ENCODE measurements at regions not wholly inside any gene's neighbourhood (a gene's known extent, or its start where the extent isn't known, plus 50 kb on each side); places are given as distances from the start of the nearest gene placed in this dataset.
"Not testable (repeated sequence)": the region's sequence is repeated elsewhere in the genome, so short reads cannot be mapped to it uniquely, and the experiment has no call there.

DNA sequence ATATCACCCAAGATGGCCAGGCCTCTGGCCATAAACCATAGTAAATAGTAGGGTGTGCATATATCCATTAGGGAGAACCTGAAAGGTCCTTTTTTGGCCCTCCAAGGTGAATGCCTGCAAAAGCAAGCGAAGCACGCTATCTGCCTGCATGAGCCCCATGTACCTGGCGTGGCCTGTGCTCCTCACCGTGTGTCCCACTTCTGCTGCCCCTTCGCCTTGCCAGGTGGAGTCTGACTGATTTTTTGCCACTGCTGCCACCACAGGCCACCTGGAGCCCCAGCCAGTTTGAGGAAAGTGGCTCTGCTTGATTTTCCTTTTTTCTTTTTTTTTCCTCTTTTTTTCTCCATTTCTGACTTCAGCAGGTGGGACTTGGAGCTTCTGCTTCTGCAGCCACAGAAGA is 139.7 kb downstream of the SNRPN start:
- H3K27ac ChIP-seq (ENCODE audit: low read length): no peak overlapping the region
- H3K4me1 ChIP-seq (ENCODE audit: control insufficient read depth, insufficient read depth, low read length): no peaks in the 10 kb centered on the region
- H3K4me3 ChIP-seq (ENCODE audit: low read length): no peak overlapping the region
- no peak for DNase-seq
- no peaks in the 10 kb centered on the region for H3K27me3 ChIP-seq (ENCODE audit: control insufficient read depth, insufficient read depth, low read length)
- peaks cover 85% of the 10 kb centered on the region for H3K36me3 ChIP-seq (ENCODE audit: control insufficient read depth, insufficient read depth, low read length)
- no CpG with 5 or more reads among the region's 5 CpGs for WGBS (ENCODE audit: insufficient coverage, low lambda C conversion rate)
- peaks cover 3% of the 10 kb centered on the region for H3K9me3 ChIP-seq (ENCODE audit: control insufficient read depth, low read depth, low read length)

DNA sequence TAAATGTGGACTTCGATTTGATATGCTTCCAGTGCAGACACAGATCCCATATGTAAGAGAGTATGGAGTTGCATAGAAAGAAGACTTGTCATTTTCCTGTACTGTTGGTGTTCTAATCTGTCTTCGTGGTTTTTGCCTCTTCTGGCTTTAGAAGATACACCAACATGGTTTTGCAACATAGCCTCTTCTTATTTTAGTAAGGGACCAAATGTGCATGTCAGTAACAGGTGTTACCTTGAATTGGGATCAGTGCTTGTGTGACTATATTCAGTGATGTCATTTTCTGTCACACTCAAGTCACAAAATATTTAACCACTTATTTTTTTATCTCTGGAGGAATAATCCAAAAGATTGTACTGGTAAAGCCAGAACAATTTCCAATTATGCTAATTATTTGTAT is 140.4 kb downstream of the SNRPN start:
- Histone ChIP-seq H3K4me1 (ENCODE audit: control insufficient read depth, insufficient read depth, low read length) (no peaks in the 10 kb centered on the region), H3K9me3 (ENCODE audit: control insufficient read depth, low read depth, low read length) (peaks cover 3% of the 10 kb centered on the region), H3K4me3 (ENCODE audit: low read length) (no peak overlapping the region), H3K27ac (ENCODE audit: low read length) (no peak overlapping the region), H3K36me3 (ENCODE audit: control insufficient read depth, insufficient read depth, low read length) (peaks cover 81% of the 10 kb centered on the region), H3K27me3 (ENCODE audit: control insufficient read depth, insufficient read depth, low read length) (no peaks in the 10 kb centered on the region)
- DNase-seq: no peak
- no CpG with 5 or more reads among the region's 2 CpGs for WGBS (ENCODE audit: insufficient coverage, low lambda C conversion rate)

DNA sequence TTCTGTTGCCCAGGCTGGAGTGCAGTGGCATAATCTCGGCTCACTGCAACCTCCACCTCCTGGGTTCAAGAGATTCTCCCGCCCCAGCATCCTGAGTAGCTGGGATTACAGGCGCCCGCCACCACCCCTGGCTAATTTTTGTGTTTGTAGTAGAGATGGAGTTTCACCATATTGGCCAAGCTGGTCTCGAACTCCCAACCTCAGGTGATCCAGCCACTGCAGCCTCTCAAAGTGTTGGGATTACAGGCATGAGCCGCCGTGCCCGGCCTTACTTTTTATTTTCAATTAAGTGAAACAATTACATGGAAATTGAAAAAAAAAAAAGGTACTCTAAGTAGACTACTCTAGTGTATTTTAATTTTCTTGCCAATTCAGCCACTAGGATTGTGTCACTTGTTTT is 145.2 kb downstream of the SNRPN start:
- H3K4me1 ChIP-seq (ENCODE audit: control insufficient read depth, insufficient read depth, low read length); DNase-seq; H3K27ac ChIP-seq (ENCODE audit: low read length); H3K4me3 ChIP-seq (ENCODE audit: low read length); H3K9me3 ChIP-seq (ENCODE audit: control insufficient read depth, low read depth, low read length); H3K27me3 ChIP-seq (ENCODE audit: control insufficient read depth, insufficient read depth, low read length): not testable (repeated sequence)
- 96% methylated on average over 4 of the region's 8 CpGs for WGBS (ENCODE audit: insufficient coverage, low lambda C conversion rate)
- H3K36me3 ChIP-seq (ENCODE audit: control insufficient read depth, insufficient read depth, low read length): peaks cover 48% of the 10 kb centered on the region

DNA sequence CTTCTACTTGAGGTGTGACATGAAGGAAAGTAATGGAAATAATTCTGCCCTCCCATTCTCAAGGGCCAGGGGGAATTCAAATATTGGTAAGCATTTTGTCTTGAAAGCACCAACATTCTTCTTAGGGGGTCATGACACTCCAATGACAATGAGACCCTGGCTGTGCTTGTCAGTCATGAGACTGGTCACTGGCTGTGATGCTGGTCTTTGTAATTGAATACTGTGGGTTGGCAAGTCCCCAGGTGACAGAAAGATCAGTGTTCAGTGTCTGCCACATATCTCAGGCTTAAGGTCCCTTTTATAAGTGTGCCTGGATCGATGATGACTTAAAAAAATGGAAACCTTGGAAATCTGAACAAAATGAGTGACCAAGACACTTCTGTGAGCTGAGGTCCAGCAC is 151.4 kb downstream of the SNRPN start:
- WGBS (ENCODE audit: insufficient coverage, low lambda C conversion rate): no CpG with 5 or more reads among the region's 1 CpG
- no peaks in the 10 kb centered on the region for H3K9me3 ChIP-seq (ENCODE audit: control insufficient read depth, low read depth, low read length)
- DNase-seq: no peak
- no peaks in the 10 kb centered on the region for H3K4me1 ChIP-seq (ENCODE audit: control insufficient read depth, insufficient read depth, low read length)
- no peaks in the 10 kb centered on the region for H3K27me3 ChIP-seq (ENCODE audit: control insufficient read depth, insufficient read depth, low read length)
- H3K36me3 ChIP-seq (ENCODE audit: control insufficient read depth, insufficient read depth, low read length): peaks cover 52% of the 10 kb centered on the region
- H3K27ac ChIP-seq (ENCODE audit: low read length): no peak overlapping the region
- H3K4me3 ChIP-seq (ENCODE audit: low read length): no peak overlapping the region

DNA sequence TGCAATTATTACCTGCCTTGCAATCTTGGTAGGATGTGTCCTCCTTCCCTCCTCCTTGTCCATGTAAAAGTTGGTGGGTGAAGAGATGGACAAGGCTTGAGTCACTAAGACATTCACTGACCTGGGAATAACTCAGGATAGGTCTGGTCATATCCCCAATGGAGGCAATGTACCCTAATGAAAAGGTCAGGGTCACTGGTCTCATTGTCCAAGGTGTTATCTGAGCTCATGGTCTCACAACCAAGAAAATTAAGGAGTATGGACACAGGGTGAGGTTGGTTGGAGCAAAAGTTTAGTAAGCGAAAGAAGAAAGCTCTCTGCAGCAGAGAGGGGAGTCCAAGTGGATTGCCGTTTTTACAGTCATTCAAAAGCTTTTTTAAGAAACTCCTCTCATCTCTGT is 179.0 kb downstream of the SNRPN start:
- peak in 1 of 2 donors; percentile 14 for DNase-seq
- Histone ChIP-seq H3K9me3 (ENCODE audit: control insufficient read depth, low read depth, low read length) (no peaks in the 10 kb centered on the region), H3K4me3 (ENCODE audit: low read length) (no peak overlapping the region), H3K36me3 (ENCODE audit: control insufficient read depth, insufficient read depth, low read length) (no peaks in the 10 kb centered on the region), H3K27me3 (ENCODE audit: control insufficient read depth, insufficient read depth, low read length) (no peaks in the 10 kb centered on the region), H3K27ac (ENCODE audit: low read length) (peak overlapping the region; percentile 42), H3K4me1 (ENCODE audit: control insufficient read depth, insufficient read depth, low read length) (peaks cover 6% of the 10 kb centered on the region)
- WGBS (ENCODE audit: insufficient coverage, low lambda C conversion rate): no CpG with 5 or more reads among the region's 2 CpGs

DNA sequence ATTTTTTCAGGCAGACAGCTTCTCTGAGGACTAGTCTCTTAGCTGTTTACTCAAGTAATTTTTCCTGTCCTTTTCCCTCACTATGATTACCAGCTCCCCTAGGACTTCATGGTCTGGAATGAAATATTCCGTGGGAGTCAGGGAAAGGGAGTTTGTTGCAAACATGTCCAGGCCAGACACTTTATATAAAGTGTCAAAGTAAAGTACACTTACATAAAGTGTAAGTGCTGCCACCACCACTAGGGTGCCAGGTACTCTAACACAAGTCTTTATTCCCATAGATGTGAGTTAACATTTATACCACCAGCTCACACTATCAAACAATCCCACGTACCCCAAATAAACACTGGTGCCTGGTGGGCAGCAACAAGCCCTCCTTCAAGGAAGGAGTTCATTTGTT is 179.8 kb downstream of the SNRPN start:
- WGBS (ENCODE audit: insufficient coverage, low lambda C conversion rate): 67% methylated on average over 1 of the region's 2 CpGs
- DNase-seq: peak in 1 of 2 donors; percentile 10
- Histone ChIP-seq H3K36me3 (ENCODE audit: control insufficient read depth, insufficient read depth, low read length) (no peaks in the 10 kb centered on the region), H3K27me3 (ENCODE audit: control insufficient read depth, insufficient read depth, low read length) (no peaks in the 10 kb centered on the region), H3K4me3 (ENCODE audit: low read length) (no peak overlapping the region), H3K9me3 (ENCODE audit: control insufficient read depth, low read depth, low read length) (no peaks in the 10 kb centered on the region), H3K4me1 (ENCODE audit: control insufficient read depth, insufficient read depth, low read length) (peaks cover 6% of the 10 kb centered on the region), H3K27ac (ENCODE audit: low read length) (no peak overlapping the region)

DNA sequence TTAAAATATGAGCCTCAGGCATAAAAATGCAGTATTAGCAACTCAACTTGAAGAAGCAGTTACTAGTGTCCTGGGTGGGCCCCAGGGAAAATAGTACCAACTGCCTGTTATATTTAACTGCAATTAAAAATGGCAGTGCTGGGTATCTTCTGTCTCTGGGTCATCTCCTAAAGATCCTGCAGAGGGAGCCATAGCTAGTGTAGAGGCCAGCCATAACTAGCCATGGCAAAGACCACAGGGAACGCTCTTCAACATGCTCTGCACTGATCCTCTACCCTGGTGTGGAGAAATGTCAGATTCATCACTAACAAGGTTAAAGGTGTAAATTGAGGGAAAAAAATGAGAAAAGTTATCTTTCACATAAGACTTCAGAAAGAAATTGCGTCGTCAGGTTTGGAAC is 181.3 kb downstream of the SNRPN start:
- no peak overlapping the region for H3K4me3 ChIP-seq (ENCODE audit: low read length)
- no peaks in the 10 kb centered on the region for H3K9me3 ChIP-seq (ENCODE audit: control insufficient read depth, low read depth, low read length)
- no peaks in the 10 kb centered on the region for H3K27me3 ChIP-seq (ENCODE audit: control insufficient read depth, insufficient read depth, low read length)
- DNase-seq: no peak
- H3K27ac ChIP-seq (ENCODE audit: low read length): no peak overlapping the region
- H3K4me1 ChIP-seq (ENCODE audit: control insufficient read depth, insufficient read depth, low read length): peaks cover 6% of the 10 kb centered on the region
- 78% methylated on average over 3 of the region's 3 CpGs for WGBS (ENCODE audit: insufficient coverage, low lambda C conversion rate)
- H3K36me3 ChIP-seq (ENCODE audit: control insufficient read depth, insufficient read depth, low read length): no peaks in the 10 kb centered on the region

DNA sequence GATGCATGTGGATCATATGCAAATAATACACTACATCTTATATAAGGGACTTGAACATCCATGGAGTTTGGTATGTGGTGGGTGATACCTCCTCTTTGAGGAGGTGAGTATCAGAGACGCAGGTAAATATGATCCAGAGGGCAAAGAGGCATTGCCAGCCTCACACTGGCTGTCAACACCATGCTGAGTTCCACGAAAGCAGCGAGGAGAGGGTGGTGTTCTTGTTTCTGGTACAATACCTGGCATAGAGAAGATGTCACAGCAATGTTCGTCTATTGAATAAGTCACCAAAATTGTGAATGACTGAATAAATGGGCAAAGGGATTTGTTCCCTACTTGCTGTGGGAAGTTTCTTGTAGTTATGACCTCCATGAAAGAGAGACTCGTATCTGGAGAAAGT is 182.2 kb downstream of the SNRPN start:
- Histone ChIP-seq H3K4me3 (ENCODE audit: low read length) (no peak overlapping the region), H3K4me1 (ENCODE audit: control insufficient read depth, insufficient read depth, low read length) (peaks cover 6% of the 10 kb centered on the region), H3K9me3 (ENCODE audit: control insufficient read depth, low read depth, low read length) (no peaks in the 10 kb centered on the region), H3K27me3 (ENCODE audit: control insufficient read depth, insufficient read depth, low read length) (no peaks in the 10 kb centered on the region), H3K27ac (ENCODE audit: low read length) (no peak overlapping the region), H3K36me3 (ENCODE audit: control insufficient read depth, insufficient read depth, low read length) (no peaks in the 10 kb centered on the region)
- 71% methylated on average over 1 of the region's 5 CpGs for WGBS (ENCODE audit: insufficient coverage, low lambda C conversion rate)
- no peak for DNase-seq

DNA sequence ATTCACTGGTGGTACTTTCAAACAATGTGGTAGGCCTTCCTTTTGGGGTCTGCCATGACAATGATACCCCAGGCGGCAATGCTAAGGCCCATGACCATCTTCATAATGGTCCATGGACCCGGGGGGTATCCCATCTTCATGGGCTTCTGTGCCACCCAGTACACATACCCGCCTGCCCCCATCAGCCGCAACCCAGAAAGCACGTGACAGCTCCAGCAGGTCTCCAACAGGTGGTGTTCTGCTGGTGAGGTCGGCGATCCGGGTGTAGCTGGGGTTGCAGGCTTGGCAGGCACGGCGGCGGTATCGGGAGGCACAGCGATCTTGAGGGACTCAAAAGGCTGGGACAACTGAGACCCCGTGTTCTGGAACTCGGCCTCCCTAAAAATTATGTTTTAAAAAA is 214.5 kb downstream of the SNRPN start:
- Histone ChIP-seq H3K9me3 (ENCODE audit: control insufficient read depth, low read depth, low read length) (peaks cover 39% of the 10 kb centered on the region), H3K4me1 (ENCODE audit: control insufficient read depth, insufficient read depth, low read length) (no peaks in the 10 kb centered on the region), H3K4me3 (ENCODE audit: low read length) (no peak overlapping the region), H3K27ac (ENCODE audit: low read length) (no peak overlapping the region), H3K27me3 (ENCODE audit: control insufficient read depth, insufficient read depth, low read length) (no peaks in the 10 kb centered on the region), H3K36me3 (ENCODE audit: control insufficient read depth, insufficient read depth, low read length) (no peaks in the 10 kb centered on the region)
- WGBS (ENCODE audit: insufficient coverage, low lambda C conversion rate): no CpG with 5 or more reads among the region's 15 CpGs
- no peak for DNase-seq

DNA sequence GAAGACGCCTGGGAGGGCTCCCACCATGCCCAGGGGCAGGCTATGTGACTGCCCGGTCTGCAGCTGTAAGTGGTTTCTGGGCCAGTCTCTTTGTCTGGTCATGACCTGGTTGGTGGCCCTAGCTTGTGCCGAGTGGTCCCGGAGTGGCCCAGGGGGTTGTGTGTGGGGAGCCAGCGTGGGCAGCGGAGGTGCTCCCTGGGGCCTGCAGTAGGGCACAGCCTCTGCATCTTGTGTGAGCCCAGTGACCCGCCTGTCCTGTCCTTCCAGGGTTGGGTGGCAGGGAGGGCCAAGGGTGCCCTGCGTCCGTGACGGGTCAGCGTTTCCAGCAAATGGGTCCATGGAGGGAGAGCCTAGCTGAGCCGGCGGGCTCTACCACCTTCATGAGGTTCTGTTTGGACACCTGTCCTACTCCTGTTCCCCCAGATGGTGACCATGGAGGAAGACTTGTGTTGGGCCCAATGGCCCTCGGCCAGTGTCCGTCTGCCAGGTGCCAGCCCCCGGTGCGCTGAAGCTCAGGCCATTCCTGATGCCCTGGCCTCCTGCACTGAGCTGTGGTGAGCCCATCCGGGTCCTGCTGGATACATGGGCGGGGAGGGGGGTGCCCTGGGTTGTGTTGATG is 215.4 kb downstream of the SNRPN start:
- no peaks in the 10 kb centered on the region for H3K27me3 ChIP-seq (ENCODE audit: control insufficient read depth, insufficient read depth, low read length)
- no CpG with 5 or more reads among the region's 19 CpGs for WGBS (ENCODE audit: insufficient coverage, low lambda C conversion rate)
- no peak overlapping the region for H3K27ac ChIP-seq (ENCODE audit: low read length)
- DNase-seq: no peak
- H3K36me3 ChIP-seq (ENCODE audit: control insufficient read depth, insufficient read depth, low read length): no peaks in the 10 kb centered on the region
- H3K9me3 ChIP-seq (ENCODE audit: control insufficient read depth, low read depth, low read length): peaks cover 42% of the 10 kb centered on the region
- H3K4me1 ChIP-seq (ENCODE audit: control insufficient read depth, insufficient read depth, low read length): no peaks in the 10 kb centered on the region
- H3K4me3 ChIP-seq (ENCODE audit: low read length): no peak overlapping the region

DNA sequence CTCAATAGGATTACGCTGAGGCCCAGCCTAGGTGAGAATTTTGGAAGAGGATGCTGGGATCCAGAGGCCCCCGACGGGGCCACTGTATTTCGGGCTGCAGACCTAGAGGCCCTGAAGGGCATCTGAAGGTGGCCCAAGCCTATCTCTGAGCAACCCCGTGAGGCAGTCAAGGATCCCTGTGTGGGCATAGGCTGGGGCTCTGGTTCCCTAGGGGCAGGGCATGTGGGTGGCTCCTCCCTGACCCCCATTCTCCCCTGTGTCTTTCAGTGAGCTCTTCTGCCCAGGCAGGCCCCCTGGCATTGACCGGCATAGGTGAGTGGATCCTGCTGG is 216.0 kb downstream of the SNRPN start:
- Histone ChIP-seq H3K4me3 (ENCODE audit: low read length) (no peak overlapping the region), H3K4me1 (ENCODE audit: control insufficient read depth, insufficient read depth, low read length) (no peaks in the 10 kb centered on the region), H3K27me3 (ENCODE audit: control insufficient read depth, insufficient read depth, low read length) (no peaks in the 10 kb centered on the region), H3K36me3 (ENCODE audit: control insufficient read depth, insufficient read depth, low read length) (no peaks in the 10 kb centered on the region), H3K27ac (ENCODE audit: low read length) (no peak overlapping the region), H3K9me3 (ENCODE audit: control insufficient read depth, low read depth, low read length) (peaks cover 47% of the 10 kb centered on the region)
- WGBS (ENCODE audit: insufficient coverage, low lambda C conversion rate): no CpG with 5 or more reads among the region's 6 CpGs
- no peak for DNase-seq
